HG03432 (cell line): ENCODE measurements at regions not wholly inside any gene's neighbourhood (a gene's known extent, or its start where the extent isn't known, plus 50 kb on each side); places are given as distances from the start of the nearest gene placed in this dataset.
"Not testable (repeated sequence)": the region's sequence is repeated elsewhere in the genome, so short reads cannot be mapped to it uniquely, and the experiment has no call there.

Source experiments
- ATAC-seq: cut with Tn5 transposase; IDR thresholded peaks from one replicate; pipeline ENCODE4 v1.9.1; 2021; ENCODE audit warnings: mild to moderate bottlenecking, moderate library complexity; ENCODE audit not compliant: unreplicated experiment

GRCh38 chr10:117746541-117747448 lies 204.2 kb downstream of the EMX2 start:
- no peak for ATAC-seq

GRCh38 chr10:117747636-117748035 lies 205.1 kb downstream of the EMX2 start:
- ATAC-seq: no peak

- no peak for ATAC-seq
Measured at GRCh38 chr10:117748058-117748457, 205.5 kb downstream of the EMX2 start.

GRCh38 chr10:117750616-117751015 lies 208.1 kb downstream of the EMX2 start:
- no peak for ATAC-seq

GRCh38 chr10:117751259-117751658 lies 208.7 kb downstream of the EMX2 start:
- no peak for ATAC-seq

- no peak for ATAC-seq
Measured at GRCh38 chr10:117752103-117752502, 209.6 kb downstream of the EMX2 start.

GRCh38 chr10:117754770-117755658 lies 212.5 kb downstream of the EMX2 start:
- no peak for ATAC-seq

GRCh38 chr10:117755659-117756014 lies 213.1 kb downstream of the EMX2 start:
- ATAC-seq: no peak

- no peak for ATAC-seq
Measured at GRCh38 chr10:117757086-117757720, 214.7 kb downstream of the EMX2 start.

GRCh38 chr10:117759266-117759665 lies 216.7 kb downstream of the EMX2 start:
- no peak for ATAC-seq

- no peak for ATAC-seq
Measured at GRCh38 chr10:117761695-117762094, 219.1 kb downstream of the EMX2 start.

- ATAC-seq: no peak
Measured at GRCh38 chr10:117762126-117762818, 219.7 kb downstream of the EMX2 start.

- ATAC-seq: no peak
Measured at GRCh38 chr10:117762819-117763172, 220.2 kb downstream of the EMX2 start.

- ATAC-seq: no peak
Measured at GRCh38 chr10:117763528-117763927, 221.0 kb downstream of the EMX2 start.

GRCh38 chr10:117768333-117769042 lies 225.9 kb downstream of the EMX2 start:
- ATAC-seq: no peak

- ATAC-seq: no peak
Measured at GRCh38 chr10:117775526-117775925, 233.0 kb downstream of the EMX2 start.

- ATAC-seq: not testable (repeated sequence)
Measured at GRCh38 chr10:117777222-117777621, 234.7 kb downstream of the EMX2 start.

GRCh38 chr10:117778241-117778640 lies 235.7 kb downstream of the EMX2 start:
- no peak for ATAC-seq

- ATAC-seq: no peak
Measured at GRCh38 chr10:117780411-117780810, 237.9 kb downstream of the EMX2 start.

GRCh38 chr10:117781216-117781831 lies 238.8 kb downstream of the EMX2 start:
- ATAC-seq: no peak
